Bone marrow (tissue), 2 donors: ENCODE measurements at regions not wholly inside any gene's neighbourhood (a gene's known extent, or its start where the extent isn't known, plus 50 kb on each side); places are given as distances from the start of the nearest gene placed in this dataset.
"Not testable (repeated sequence)": the region's sequence is repeated elsewhere in the genome, so short reads cannot be mapped to it uniquely, and the experiment has no call there.

Experiments used
- DNase-seq, 2 donors: peaks; one replicate each; lab custom pipeline; 2025; lab: John Stamatoyannopoulos, UW

DNA sequence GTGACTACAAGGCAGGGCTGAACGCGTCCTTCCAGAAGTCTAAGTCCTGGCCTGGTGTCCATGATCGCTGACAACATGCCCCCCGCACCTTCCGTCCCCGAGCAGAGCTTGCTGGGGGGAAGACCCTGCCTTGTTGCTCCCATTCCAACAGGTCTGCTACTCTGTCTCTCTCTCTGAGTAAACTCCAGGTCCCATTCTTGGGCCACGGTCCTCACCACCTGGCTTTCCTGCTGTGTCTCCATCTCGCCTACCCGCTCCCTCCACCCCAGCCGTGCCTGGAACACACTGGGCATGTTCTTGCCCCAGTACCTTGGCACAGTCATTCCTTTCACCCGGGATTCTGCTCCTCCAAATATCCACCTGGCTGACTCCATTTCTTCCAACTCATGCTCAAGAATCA, 162.3 kb downstream of the BMP7 start:
- DNase-seq: no peak

DNA sequence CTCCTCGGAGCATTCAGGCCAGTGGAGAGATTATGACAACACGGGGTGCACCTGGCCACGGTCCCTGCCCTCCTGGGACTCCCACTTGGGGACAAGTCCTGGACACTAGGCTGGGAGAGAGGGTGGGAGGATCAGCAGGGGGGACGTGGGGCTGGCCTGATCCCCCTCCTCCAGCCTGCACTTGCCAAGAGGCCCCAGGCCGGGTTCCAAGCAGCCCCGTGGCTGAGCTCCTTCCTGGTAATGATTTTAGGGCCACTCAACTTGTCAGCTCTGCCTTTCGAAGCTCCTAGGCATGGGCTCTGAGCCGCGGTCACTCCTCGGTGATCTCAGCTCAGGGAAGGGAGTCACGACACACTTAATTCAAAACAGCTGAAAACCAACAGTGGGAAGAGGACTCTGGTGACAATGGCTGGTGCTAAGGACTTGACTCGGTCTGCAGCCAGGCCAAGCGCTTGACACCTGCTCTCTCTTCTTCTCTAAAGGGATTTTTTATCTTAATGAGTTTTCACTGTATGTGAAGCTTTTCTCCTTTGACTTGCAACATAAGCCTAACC, 161.7 kb downstream of the BMP7 start:
- no peak for DNase-seq

DNA sequence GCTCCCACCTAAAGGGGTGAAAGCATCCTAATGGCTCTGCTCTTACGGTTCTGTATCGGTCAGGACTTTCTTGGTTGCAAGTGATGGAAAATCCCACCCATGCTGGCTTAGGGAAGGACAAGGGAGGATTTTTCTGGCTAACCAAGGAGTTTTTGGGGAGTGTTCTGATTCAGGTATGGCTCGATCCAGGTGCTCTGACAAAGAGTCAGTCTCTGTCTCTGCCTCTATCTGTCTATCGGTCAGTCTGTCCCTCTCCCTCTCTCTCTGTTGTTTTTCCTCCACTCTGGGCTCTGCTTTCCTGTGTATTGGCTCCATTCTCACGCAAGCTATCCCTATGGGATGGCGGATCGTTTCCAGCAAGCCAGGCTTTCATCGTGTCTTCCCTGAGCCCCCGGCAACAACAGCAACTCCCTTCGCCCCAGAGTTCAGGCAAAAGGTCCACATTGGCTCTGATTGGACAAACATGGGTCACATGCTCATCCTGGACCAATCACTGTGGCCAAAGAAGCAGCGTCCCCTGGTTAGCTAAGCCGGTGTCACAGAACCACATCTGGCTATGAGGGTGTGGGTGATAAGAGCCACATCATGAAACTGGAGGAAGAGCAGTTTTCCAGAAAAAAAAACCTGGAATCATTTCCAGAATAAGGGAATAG, 160.3 kb downstream of the BMP7 start:
- DNase-seq: no peak

DNA sequence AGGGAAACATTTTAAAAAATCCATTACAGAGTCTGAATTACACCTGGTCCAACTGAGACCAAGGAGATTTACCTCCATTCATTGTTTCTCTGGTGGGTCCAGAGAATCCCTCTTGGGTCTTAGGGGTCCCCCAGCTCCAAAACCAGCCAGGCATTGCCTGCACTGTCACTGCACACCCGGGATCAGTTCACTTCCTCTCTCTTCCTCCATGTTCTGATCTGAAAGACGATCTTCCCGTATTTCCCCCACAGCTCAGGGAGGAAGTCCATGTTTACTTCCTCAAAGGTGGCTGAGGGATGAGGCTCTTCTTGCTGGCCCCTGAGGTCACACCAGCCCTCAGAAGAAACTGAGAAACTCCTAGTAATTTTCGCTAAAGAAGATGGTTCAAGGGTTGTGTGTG, 159.7 kb downstream of the BMP7 start:
- DNase-seq: no peak

DNA sequence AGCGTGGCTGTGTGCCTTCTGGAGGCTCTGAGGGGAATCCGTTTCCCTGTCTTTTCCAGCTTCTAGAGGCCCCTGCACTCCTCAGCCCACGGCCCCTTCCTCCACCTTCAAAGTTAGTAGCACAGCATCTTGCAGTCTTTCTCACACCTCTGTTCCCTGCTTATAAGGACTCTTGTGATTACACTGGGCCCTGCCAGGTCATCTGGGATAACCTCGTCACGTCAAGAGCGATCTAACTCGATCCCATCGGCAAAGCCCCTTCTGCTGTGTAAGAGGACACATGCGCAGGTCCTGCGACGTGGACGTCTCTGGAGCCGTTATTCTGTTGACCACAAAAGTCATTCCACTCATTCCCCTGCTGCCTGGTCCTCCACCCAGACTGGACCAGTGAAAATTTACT, 159.2 kb downstream of the BMP7 start:
- no peak for DNase-seq

- DNase-seq: no peak
Observed at GRCh38 chr20:57108218-57108617, 158.2 kb downstream of the BMP7 start.

GRCh38 chr20:57108742-57109570, 157.5 kb downstream of the BMP7 start:
- no peak for DNase-seq

DNA sequence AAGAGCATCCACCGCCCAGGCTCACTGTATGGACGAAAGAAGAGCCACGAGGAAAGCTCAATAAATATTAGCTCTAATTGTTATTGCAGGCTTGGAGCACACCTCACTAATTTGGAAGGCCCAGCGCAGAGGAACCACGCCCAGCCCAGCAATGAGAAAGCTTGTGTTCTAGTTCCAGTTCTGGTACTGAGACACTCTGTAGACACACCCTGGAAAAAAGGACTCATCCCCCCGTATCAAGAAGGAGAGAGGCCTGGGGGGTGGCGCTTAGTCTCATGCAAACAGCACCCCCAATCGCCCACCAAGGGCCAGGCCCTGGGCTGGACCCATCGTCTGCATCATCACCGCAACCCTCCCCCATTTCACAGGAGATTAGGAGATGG, 156.9 kb downstream of the BMP7 start:
- no peak for DNase-seq

DNA sequence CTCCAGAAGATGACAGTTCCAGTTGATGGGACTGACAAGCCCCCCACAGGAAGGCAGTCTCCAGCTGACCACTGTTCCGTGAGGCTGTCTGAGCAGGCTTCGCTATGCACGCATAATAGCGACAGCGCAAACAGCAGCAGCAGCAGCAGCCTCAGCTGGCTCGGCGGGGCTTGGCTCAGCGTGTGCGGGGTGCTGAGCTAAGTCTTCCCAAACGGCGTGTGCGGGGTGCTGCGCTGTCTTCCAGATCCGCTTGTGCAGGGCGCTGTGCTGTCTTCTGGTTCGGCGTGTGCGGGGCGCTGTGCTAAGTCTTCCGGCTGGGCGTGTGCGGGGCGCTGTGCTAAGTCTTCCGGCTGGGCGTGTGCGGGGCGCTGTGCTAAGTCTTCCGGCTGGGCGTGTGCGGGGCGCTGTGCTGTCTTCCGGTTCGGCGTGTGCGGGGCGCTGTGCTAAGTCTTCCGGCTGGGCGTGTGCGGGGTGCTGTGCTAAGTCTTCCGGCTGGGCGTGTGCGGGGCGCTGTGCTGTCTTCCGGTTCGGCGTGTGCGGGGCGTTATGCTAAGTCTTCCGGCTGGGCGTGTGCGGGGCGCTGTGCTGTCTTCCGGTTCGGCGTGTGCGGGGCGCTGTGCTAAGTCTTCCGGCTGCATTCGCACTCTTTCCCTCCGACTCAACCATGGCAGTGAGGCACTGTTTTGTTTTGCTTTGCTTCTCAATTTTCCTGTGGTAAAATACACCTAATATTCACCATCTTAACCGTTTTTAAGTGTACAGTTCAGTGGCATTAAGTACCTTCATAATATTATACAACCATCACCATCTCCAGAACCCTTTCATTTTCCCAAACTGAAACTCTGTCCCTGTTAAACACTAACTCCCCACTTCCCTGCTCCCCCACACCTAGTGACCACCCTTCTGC, 156.1 kb downstream of the BMP7 start:
- DNase-seq: not testable (repeated sequence)

DNA sequence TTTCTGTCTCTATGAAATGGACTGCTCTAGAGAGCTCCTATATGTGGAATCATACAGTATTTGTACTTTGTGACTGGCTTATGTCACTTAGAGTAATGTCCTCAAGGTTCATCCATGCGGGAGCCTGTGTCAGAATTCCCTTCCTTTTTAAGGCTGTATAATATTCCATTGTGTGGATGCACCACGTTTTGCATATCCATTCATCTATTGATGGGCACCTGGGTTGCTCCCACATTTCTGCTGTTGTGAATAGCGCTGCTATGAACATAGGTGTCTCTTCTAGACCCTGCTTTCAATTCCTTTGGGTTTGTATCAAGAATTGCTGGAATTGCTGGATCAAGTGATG, 155.4 kb downstream of the BMP7 start:
- no peak for DNase-seq

GRCh38 chr20:57112448-57112847, 154.0 kb downstream of the BMP7 start:
- DNase-seq: no peak

- DNase-seq: no peak
Observed at GRCh38 chr20:57114290-57115005, 152.0 kb downstream of the BMP7 start.

DNA sequence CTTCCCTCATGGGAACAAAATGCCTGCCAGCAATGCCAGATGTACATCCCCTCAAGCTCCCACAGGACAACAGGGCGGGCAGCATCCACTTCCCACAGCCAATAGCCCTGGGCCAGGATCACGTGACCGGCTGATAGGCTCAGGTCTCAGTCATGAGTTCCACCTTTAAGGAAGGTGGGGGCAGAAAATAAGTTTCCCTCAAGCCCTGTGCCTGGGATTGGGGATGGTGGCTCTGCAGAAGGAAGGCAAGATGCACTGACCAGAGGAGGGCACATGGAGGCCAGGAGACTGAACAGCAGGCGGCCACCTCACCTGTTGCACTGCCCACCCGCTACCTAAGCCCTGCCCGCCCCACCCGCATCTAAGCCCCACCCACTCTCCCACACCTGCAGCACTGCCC, 149.1 kb downstream of the BMP7 start:
- DNase-seq: no peak

DNA sequence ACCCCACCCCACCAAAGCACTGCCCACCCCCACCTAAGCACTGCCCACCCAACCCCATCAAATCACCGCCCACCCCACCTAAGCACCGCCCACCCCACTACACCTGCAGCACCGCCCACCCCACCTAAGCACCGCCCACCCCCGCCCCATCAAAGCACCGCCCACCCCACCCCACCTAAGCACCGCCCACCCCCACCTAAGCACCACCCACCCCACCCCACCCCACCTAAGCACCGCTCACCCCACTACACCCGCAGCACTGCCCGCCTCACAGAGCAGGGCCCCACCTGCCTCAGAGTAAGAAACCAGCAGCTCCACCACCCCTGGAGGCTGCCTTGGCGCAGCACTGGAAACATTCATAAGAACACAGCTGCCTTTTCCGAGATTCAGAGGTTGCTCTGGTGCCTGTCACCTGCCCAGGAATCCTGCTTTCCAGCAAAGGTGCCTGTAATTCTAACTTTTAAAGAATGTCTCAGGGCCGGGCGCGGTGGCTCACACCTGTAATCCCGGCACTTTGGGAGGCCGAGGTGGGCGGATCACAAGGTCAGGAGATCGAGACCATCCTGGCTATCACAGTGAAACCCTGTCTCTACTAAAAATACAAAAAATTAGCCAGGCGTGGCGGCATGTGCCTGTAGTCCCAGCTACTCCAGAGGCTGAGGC, 148.2 kb downstream of the BMP7 start:
- no peak for DNase-seq
